D721Med (cell line): ENCODE measurements at regions not wholly inside any gene's neighbourhood (a gene's known extent, or its start where the extent isn't known, plus 50 kb on each side); places are given as distances from the start of the nearest gene placed in this dataset.

Source experiments
- DNase-seq: peaks from one replicate; pipeline ENCODE4 v3.0.0; 2011; ENCODE audit warnings: low spot score; ENCODE audit not compliant: insufficient read length
- FAIRE-seq: peaks from 2 replicates; lab custom pipeline; 2011; peaks lifted over from hg19 to GRCh38; lab: Jason Lieb, UNC
- TF ChIP-seq, protein P1 (sequence below): IDR thresholded peaks from 2 replicates; pipeline ENCODE4 v1.5.1; 2012; ENCODE audit warnings: mild to moderate bottlenecking, control low read depth; ENCODE audit not compliant: insufficient read depth; ENCODE audit errors: missing control alignments

DNA sequence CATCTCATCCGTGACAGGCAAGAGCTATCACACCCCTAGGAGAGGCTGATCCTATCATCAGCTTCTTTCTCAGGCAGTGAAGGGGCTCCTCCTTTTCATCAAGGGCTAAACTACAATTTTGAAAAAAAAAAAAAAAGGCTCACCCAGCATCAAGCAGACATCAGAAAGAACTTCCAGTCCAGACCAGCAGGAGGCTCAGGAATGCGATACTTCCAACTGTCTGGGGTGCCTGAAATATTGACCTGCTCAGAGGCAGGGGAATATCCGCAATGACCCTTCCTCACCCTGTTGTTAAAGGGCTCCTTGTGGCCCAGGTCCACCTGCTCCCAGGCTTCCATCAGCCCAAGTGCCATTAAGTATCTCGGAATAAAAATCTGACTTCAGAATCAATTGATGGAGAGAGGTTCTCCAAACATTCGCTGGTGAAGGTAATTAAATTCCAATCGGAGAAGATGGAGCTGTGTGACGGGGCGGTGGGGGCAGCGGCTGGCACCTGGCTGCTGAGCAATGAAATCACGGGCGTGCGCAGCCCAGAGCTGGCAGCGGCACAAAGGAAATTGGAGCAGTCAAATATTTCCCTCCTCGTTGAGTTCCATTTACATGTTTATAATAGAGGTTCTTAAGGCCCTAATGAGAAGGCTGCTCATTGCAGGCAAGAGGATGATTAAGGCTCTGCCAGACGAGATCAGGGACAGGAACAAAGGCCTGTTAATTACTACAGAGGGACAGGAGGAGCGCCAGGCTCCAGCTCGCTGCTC is 69.0 kb upstream of the THY1 start:
- FAIRE-seq (no peak), DNase-seq (no peak)
- TF ChIP-seq, protein P1, sequence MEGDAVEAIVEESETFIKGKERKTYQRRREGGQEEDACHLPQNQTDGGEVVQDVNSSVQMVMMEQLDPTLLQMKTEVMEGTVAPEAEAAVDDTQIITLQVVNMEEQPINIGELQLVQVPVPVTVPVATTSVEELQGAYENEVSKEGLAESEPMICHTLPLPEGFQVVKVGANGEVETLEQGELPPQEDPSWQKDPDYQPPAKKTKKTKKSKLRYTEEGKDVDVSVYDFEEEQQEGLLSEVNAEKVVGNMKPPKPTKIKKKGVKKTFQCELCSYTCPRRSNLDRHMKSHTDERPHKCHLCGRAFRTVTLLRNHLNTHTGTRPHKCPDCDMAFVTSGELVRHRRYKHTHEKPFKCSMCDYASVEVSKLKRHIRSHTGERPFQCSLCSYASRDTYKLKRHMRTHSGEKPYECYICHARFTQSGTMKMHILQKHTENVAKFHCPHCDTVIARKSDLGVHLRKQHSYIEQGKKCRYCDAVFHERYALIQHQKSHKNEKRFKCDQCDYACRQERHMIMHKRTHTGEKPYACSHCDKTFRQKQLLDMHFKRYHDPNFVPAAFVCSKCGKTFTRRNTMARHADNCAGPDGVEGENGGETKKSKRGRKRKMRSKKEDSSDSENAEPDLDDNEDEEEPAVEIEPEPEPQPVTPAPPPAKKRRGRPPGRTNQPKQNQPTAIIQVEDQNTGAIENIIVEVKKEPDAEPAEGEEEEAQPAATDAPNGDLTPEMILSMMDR = peak; percentile 24

DNA sequence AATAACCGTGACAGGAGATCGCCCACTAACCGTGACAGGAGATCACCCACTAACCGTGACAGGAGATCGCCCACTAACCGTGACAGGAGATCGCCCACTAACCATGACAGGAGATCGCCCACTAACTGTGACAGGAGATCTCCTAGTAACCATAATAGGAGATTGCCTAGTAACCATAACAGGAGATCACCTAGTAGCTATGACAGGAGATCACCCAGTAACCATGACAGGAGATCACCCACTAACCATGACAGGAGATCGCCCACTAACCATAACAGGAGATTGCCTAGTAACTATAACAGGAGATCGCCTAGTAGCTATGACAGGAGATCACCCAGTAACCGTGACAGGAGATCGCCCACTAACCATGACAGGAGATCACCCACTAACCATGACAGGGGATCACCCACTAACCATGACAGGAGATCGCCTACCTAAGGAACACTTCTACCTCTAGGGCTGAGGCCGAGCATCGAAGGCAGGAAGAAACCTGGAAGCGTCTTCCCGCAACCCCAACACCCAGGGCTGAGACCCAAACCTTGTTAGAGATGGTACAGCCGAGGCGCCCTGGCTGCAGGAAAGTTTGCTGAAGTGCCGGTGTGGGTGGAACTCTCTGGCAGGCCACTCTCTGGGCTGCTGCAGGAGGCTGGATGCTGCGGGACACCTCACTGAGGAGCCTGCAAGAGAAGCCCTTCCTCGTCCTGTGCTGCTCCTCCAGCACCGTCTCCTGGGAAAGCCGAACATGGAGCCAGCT is 67.5 kb upstream of the THY1 start:
- TF ChIP-seq, protein P1 = no peak
- DNase-seq (no peak), FAIRE-seq (no peak)

DNA sequence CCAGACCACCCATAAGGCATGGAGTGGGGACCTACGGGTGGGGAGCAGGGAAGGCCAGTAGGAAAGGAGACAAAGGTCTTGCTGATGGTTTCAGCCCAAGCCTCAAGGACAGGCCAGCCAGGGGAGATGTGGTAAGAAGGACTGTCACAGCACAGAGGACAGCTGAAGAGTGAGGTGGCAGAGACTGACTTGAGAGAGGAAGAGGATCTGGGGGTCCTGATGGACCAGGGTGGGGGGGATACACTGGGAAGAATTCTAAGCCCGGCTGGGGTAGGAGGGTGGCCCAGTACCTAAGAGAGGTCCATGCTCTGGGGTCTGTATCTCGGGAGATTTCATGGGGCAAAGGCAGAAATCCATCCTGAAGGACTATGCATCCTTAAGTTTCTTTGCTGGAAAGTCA is 66.1 kb upstream of the THY1 start:
- no peak for DNase-seq
- TF ChIP-seq, protein P1 = no peak
- FAIRE-seq = no peak

DNA sequence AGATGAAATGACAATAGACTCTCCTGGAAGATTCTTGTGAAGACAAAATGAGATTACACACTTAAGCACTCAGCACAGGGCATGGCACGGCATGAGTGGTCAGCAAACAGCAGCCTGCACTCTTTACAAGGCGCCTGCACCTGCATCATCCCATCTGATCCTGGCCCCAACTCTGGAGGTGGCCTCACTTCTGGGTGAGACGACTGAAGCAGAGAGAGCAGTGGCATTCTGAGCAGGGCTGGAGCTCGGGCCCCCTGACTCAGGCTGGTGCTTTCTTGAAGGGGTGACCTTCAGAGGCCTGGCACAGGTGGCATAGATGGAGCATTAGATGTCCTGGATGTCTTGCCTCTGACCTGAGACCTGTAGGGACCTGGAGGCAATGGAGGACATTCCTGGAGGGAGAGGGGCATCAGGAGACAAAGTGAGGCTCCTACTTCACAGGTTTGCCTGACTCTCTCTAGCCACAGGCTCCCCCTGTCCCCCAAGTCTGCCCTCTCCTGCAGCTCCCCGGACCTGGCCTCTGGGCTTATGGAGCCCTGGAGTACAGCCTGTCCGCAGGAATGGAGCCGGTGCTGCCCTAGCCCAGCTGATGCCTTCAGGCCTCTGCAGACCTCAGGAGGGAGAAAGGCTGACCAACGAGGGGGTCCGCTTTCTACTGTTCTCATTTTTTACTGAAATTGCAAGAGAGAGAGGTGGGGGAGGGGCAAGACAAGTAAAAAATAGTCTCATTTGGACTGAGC is 65.5 kb upstream of the THY1 start:
- FAIRE-seq = no peak
- DNase-seq = no peak
- TF ChIP-seq, protein P1 = no peak

DNA sequence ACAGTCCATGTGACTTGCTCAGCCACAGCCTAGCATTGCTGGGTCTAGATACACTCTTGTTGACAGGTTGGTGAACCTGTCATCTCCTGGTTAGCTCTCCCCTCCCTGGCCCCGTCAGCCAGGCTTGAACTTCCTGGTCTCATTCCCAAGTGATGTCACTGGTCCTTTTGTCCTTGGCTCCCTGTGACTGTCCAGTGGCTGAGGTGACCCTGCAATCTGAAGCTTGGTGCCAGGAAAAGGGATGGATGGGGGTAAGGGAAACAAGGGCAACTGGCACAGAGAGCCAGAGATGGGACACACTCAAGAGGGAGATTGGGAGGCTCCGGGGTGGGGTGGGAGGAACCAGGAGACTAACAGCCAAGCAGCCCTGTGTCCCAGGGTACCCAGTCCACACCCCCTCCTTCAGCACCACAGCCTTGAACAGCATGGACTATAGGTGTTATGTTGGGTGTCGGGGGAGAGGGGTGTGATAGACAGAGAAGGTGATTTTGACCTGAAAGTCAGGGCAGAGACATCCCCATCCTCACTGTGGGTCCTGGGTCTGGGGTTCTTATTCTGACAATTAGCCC is 63.8 kb upstream of the THY1 start:
- FAIRE-seq (no peak), DNase-seq (no peak)
- TF ChIP-seq, protein P1 = no peak

DNA sequence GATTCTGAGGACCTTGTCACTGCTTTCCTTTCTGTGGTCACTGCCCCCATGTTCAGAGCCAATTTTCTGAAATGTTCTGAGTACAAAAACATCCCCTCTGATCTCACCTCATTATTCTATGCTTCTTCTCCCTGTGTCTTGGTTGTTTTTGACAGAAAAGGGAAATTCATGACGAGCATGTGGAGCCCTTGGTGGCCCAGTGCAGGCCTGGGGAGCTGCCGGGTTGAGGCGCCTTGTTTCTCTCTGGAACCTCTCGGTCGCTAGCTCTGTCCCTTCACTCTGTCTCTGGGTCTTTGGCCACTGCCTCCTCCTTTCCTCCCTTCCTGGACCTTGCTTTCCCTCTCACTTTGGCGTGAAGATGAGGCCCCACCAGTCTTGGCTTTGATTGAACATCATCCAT is 63.0 kb upstream of the THY1 start:
- FAIRE-seq (no peak), DNase-seq (no peak)
- TF ChIP-seq, protein P1 = no peak
